ENCODE measurements at regions not wholly inside any gene's neighbourhood (a gene's known extent, or its start where the extent isn't known, plus 50 kb on each side); places are given as distances from the start of the nearest gene placed in this dataset.

- Histone ChIP-seq H3K4me1 (no peaks in the 10 kb centered on the region), H3K9ac (ENCODE audit: low read depth in 2 of 2, low read length in 2 of 2) (no peak overlapping the region), H3K36me3 (no peaks in the 10 kb centered on the region), H3K4me3 (no peak overlapping the region), H3K9me3 (no peaks in the 10 kb centered on the region), H3K27me3 (no peaks in the 10 kb centered on the region), H3K27ac (no peak overlapping the region)
- no peak for TF ChIP-seq CTCF (IDR thresholded peaks at IDR 0.05)
- intact Hi-C loops (cut with DNase I) = no loop called here
- no peak for DNase-seq
Observed at GRCh38 chr9:103242486-103242885, 247.4 kb downstream of the CYLC2 start.

GRCh38 chr9:103243553-103243952 lies 248.4 kb downstream of the CYLC2 start:
- no peak for DNase-seq
- TF ChIP-seq CTCF (IDR thresholded peaks at IDR 0.05) = no peak
- intact Hi-C loops (cut with DNase I) = no loop called here

GRCh38 chr9:103245369-103245768 lies 250.2 kb downstream of the CYLC2 start:
- Histone ChIP-seq H3K27me3 (no peaks in the 10 kb centered on the region), H3K9ac (ENCODE audit: low read depth in 2 of 2, low read length in 2 of 2) (no peak overlapping the region), H3K27ac (no peak overlapping the region), H3K4me3 (no peak overlapping the region), H3K4me1 (no peaks in the 10 kb centered on the region), H3K9me3 (no peaks in the 10 kb centered on the region), H3K36me3 (no peaks in the 10 kb centered on the region)
- TF ChIP-seq CTCF (IDR thresholded peaks at IDR 0.05) = no peak
- no peak for DNase-seq
- intact Hi-C loops (cut with DNase I) = no loop called here

More at GRCh38 chr9:103243553-103243952, 248.4 kb downstream of the CYLC2 start:
- Histone ChIP-seq H3K4me1 (no peaks in the 10 kb centered on the region), H3K36me3 (no peaks in the 10 kb centered on the region), H3K27ac (no peak overlapping the region), H3K9ac (ENCODE audit: low read depth in 2 of 2, low read length in 2 of 2) (no peak overlapping the region), H3K27me3 (no peaks in the 10 kb centered on the region), H3K4me3 (no peak overlapping the region), H3K9me3 (no peaks in the 10 kb centered on the region)

GRCh38 chr9:103261951-103262350 lies 266.8 kb downstream of the CYLC2 start:
- no peak overlapping the region for H3K4me3 ChIP-seq
- no peak for DNase-seq
- H3K4me1 ChIP-seq = no peaks in the 10 kb centered on the region
- no peaks in the 10 kb centered on the region for H3K27me3 ChIP-seq
- intact Hi-C loops (cut with DNase I) = no loop called here
- H3K27ac ChIP-seq = no peak overlapping the region
- no peak for TF ChIP-seq CTCF (IDR thresholded peaks at IDR 0.05)
- no peaks in the 10 kb centered on the region for H3K36me3 ChIP-seq
- H3K9me3 ChIP-seq = no peaks in the 10 kb centered on the region
- no peak overlapping the region for H3K9ac ChIP-seq (ENCODE audit: low read depth in 2 of 2, low read length in 2 of 2)

GRCh38 chr9:103266064-103266463 lies 270.9 kb downstream of the CYLC2 start:
- Histone ChIP-seq H3K4me1 (no peaks in the 10 kb centered on the region), H3K9ac (ENCODE audit: low read depth in 2 of 2, low read length in 2 of 2) (no peak overlapping the region), H3K36me3 (no peaks in the 10 kb centered on the region), H3K4me3 (no peak overlapping the region), H3K27ac (no peak overlapping the region), H3K9me3 (no peaks in the 10 kb centered on the region), H3K27me3 (no peaks in the 10 kb centered on the region)
- no peak for DNase-seq
- TF ChIP-seq CTCF (IDR thresholded peaks at IDR 0.05) = no peak
- intact Hi-C loops (cut with DNase I) = no loop called here

GRCh38 chr9:103277240-103277639 lies 282.1 kb downstream of the CYLC2 start:
- intact Hi-C loops (cut with DNase I) = no loop called here
- TF ChIP-seq CTCF (IDR thresholded peaks at IDR 0.05) = no peak
- Histone ChIP-seq H3K36me3 (no peaks in the 10 kb centered on the region), H3K4me1 (no peaks in the 10 kb centered on the region), H3K9ac (ENCODE audit: low read depth in 2 of 2, low read length in 2 of 2) (no peak overlapping the region), H3K27ac (no peak overlapping the region), H3K4me3 (no peak overlapping the region), H3K27me3 (no peaks in the 10 kb centered on the region), H3K9me3 (no peaks in the 10 kb centered on the region)
- DNase-seq = no peak
